ENCODE measurements at regions not wholly inside any gene's neighbourhood (a gene's known extent, or its start where the extent isn't known, plus 50 kb on each side); places are given as distances from the start of the nearest gene placed in this dataset.

- intact Hi-C loops (cut with DNase I; ENCODE audit: low total_unique reads), result no loop called here
- no peak overlapping the region for H3K4me3 ChIP-seq
- no peaks in the 10 kb centered on the region for H3K36me3 ChIP-seq
- H3K4me1 ChIP-seq, result peaks cover 0 to under 1% (median 0%) of the 10 kb centered on the region in 4 donors
- no peaks in the 10 kb centered on the region for H3K27me3 ChIP-seq
- DNase-seq, result no peak
- H3K27ac ChIP-seq, result no peak overlapping the region
- H3K9me3 ChIP-seq, result no peaks in the 10 kb centered on the region
- no peak for TF ChIP-seq CTCF (IDR thresholded peaks at IDR 0.05)
Measured at GRCh38 chr4:14524276-14524675, 478.0 kb upstream of the CPEB2 start.

- H3K4me3 ChIP-seq, result no peak overlapping the region
- no peaks in the 10 kb centered on the region for H3K27me3 ChIP-seq
- H3K36me3 ChIP-seq, result no peaks in the 10 kb centered on the region
- no peak overlapping the region for H3K27ac ChIP-seq
- no peak for DNase-seq
- H3K9me3 ChIP-seq, result no peaks in the 10 kb centered on the region
- peaks cover 0 to 16% (median 0%) of the 10 kb centered on the region in 4 donors for H3K4me1 ChIP-seq
- no peak for TF ChIP-seq CTCF (IDR thresholded peaks at IDR 0.05)
- intact Hi-C loops (cut with DNase I; ENCODE audit: low total_unique reads), result no loop called here
Measured at GRCh38 chr4:14528918-14529317, 473.4 kb upstream of the CPEB2 start.

- Histone ChIP-seq H3K4me1 (peaks cover 0 to 16% (median 0%) of the 10 kb centered on the region in 4 donors), H3K9me3 (no peaks in the 10 kb centered on the region), H3K36me3 (no peaks in the 10 kb centered on the region), H3K4me3 (no peak overlapping the region), H3K27me3 (no peaks in the 10 kb centered on the region), H3K27ac (no peak overlapping the region)
- TF ChIP-seq CTCF (IDR thresholded peaks at IDR 0.05), result no peak
- intact Hi-C loops (cut with DNase I; ENCODE audit: low total_unique reads), result no loop called here
- DNase-seq, result no peak
Measured at GRCh38 chr4:14529653-14530052, 472.6 kb upstream of the CPEB2 start.

- no peak for DNase-seq
- intact Hi-C loops (cut with DNase I; ENCODE audit: low total_unique reads), result no loop called here
- TF ChIP-seq CTCF (IDR thresholded peaks at IDR 0.05), result no peak
- Histone ChIP-seq H3K27ac (no peak overlapping the region), H3K4me1 (peaks cover 0 to 16% (median 0%) of the 10 kb centered on the region in 4 donors), H3K9me3 (no peaks in the 10 kb centered on the region), H3K4me3 (no peak overlapping the region), H3K27me3 (no peaks in the 10 kb centered on the region), H3K36me3 (no peaks in the 10 kb centered on the region)
Measured at GRCh38 chr4:14532436-14532835, 469.8 kb upstream of the CPEB2 start.

GRCh38 chr4:14539246-14539645 is 463.0 kb upstream of the CPEB2 start:
- no peaks in the 10 kb centered on the region for H3K36me3 ChIP-seq
- no peaks in the 10 kb centered on the region for H3K4me1 ChIP-seq
- intact Hi-C loops (cut with DNase I; ENCODE audit: low total_unique reads), result no loop called here
- H3K27ac ChIP-seq, result no peak overlapping the region
- no peak for TF ChIP-seq CTCF (IDR thresholded peaks at IDR 0.05)
- no peak for DNase-seq
- no peaks in the 10 kb centered on the region for H3K9me3 ChIP-seq
- no peak overlapping the region for H3K4me3 ChIP-seq
- H3K27me3 ChIP-seq, result no peaks in the 10 kb centered on the region

- H3K4me1 ChIP-seq, result no peaks in the 10 kb centered on the region
- no peak for DNase-seq
- TF ChIP-seq CTCF (IDR thresholded peaks at IDR 0.05), result no peak
- no peak overlapping the region for H3K4me3 ChIP-seq
- intact Hi-C loops (cut with DNase I; ENCODE audit: low total_unique reads), result no loop called here
- H3K36me3 ChIP-seq, result no peaks in the 10 kb centered on the region
- H3K9me3 ChIP-seq, result no peaks in the 10 kb centered on the region
- H3K27me3 ChIP-seq, result no peaks in the 10 kb centered on the region
- no peak overlapping the region for H3K27ac ChIP-seq
Measured at GRCh38 chr4:14545163-14545562, 457.1 kb upstream of the CPEB2 start.

Measured in tibial artery (tissue), 4 donors.